ENCODE measurements at regions not wholly inside any gene's neighbourhood (a gene's known extent, or its start where the extent isn't known, plus 50 kb on each side); places are given as distances from the start of the nearest gene placed in this dataset.

GRCh38 chr5:69010476-69010875 lies 83.3 kb upstream of the SLC30A5 start:
- no peak for TF ChIP-seq CTCF (IDR thresholded peaks at IDR 0.05; ENCODE audit: low read depth, low read length, poor library complexity, severe bottlenecking)
- TF ChIP-seq EZH2phosphoT487 (IDR thresholded peaks at IDR 0.05; ENCODE audit: borderline replicate concordance, low read length) = no peak

Data from DOHH2 (cell line).